GM21423 (cell line): ENCODE measurements at regions not wholly inside any gene's neighbourhood (a gene's known extent, or its start where the extent isn't known, plus 50 kb on each side); places are given as distances from the start of the nearest gene placed in this dataset.
"Not testable (repeated sequence)": the region's sequence is repeated elsewhere in the genome, so short reads cannot be mapped to it uniquely, and the experiment has no call there.

Experiments
- ATAC-seq: cut with Tn5 transposase; IDR thresholded peaks from one replicate; pipeline ENCODE4 v1.9.1; 2021; ENCODE audit warnings: mild to moderate bottlenecking, moderate library complexity; ENCODE audit not compliant: unreplicated experiment

DNA sequence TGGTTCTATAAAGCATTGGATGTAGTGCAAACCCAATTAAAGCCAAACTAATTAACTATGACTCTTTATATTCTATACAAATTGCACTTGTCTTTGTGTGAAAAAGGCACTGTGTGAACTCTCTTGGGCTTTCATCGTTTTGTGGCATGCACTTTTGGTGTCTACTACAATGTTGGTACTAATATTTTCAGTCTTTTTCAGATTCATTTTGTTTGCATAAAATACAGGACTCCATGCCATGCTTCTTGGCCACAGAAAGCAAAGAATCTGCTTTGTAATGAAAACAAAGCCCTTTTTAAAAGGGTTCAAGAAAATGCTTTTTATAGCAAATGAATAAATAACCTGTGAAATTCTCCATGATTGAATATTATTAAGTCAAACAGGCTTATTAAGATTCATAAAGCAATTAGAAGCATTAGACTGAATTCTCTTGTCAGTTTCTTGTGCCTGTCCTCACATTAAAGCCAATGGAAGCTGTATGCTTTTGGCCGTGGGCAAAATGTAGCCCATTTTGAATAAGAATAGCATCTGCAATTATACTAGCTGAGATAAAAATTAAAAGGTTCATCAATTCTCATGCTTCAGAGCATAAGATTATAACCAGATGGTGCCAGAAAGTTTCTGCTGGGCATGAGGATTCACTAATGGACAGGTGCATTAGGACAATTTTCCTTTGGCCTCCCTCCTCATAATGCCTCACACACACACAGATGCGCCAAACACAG lies 1665.2 kb downstream of the SUCLG1 start:
- ATAC-seq, result no peak

DNA sequence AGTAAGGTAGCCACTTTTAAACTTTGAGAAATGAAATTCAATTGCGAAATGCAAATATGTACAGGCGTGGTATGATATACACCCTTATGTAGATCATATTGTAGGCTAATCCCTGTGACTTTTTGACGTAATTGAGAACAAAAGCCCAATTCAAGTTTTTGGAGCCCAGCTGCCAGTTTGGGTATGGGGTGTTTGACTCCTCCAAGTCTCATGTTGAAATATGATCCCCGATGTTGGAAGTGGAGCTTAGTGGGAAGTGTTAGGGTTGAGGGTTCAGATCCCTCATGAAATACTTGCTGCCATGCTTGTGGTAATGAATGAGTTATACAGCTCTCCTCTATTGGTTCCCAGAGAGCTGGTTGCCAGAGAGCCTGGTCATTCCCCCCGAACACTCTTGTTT lies 1666.8 kb downstream of the SUCLG1 start:
- ATAC-seq, result no peak

DNA sequence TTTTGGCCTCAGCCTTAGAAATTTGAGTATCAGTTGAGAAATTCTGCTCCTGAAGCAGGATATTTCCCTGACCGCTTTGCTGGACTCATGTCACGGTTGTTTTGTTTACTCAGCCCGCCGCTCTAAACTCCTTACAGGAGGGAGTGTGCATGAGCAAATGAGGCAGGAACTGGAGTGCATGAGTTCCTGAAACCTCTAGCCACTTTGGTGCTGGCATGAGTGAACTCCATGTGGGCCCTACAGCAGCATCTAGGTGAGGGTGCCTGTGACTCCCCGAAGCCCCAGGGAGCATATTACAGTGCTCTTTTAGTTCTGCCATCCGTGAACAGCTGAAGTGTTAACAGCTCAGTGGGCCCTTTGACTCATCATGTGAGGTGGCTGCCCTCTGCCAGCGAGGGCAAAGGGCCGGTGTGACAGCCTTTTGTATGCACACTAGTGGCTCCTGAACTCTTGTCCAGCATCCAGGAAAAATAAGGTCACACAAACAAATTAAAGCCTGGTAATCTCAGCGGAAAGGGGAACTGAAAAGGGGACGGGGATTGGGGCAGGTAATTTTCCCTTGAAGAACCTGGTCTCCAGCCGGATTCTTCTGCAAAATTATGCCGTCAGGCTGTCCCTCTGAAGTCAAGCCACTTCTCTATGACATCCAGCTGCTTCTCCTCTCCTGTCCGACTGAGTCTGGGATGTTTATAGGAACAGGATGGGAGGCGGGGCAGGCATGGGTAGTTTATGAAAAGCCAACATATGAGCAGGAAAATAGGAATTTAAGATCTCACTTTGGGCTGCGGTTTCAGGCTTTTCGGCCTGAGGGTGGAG lies 1668.7 kb downstream of the SUCLG1 start:
- ATAC-seq, result no peak

DNA sequence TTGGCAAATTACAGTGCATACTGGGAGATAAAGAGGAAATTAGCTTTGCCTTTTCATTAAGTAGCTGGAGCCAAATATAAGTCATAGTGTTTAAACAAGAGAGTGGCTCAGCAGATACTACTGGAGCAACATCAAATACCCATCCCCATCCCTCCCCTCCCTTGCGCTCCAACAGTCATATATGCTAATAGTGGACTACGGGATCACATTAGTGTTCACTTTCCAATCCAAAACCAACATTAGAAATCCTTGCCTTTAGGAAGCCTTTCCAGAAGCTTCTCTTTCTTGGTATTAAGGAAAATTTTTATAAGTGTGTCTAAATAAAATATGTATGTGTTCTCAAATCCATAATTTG lies 1669.3 kb downstream of the SUCLG1 start:
- no peak for ATAC-seq

DNA sequence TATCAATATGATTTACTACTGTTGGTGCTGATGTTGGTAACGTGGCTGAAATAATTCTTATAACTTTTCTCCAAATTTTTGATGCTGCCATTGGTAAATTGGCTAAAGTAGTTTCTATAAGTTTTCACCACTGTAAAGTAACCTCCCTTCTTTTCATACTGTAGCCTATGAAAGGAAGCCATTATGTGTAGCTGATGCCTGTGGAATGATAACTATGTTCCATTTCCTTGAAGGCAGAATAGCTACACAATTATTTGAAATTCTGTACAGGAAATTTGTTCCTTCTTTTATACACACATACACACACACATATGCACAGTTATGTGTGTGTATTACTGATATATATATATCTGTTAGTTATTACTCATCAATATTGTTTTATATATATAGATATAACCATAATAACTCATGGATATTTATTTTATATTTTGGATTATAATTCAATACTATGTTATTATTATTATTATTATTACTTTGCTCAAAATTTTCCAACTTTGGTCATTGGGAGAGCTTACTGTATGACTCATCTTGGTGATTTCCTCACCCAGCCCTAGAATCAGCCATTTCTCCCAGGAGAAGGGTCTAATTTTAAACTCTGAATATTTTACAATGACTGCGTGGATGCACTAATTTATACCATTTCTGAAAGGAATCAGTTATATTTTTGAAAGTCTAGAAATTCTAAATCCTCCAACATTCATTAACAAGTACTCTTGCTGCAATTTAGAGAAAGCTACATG lies 1677.7 kb downstream of the SUCLG1 start:
- ATAC-seq, result no peak

DNA sequence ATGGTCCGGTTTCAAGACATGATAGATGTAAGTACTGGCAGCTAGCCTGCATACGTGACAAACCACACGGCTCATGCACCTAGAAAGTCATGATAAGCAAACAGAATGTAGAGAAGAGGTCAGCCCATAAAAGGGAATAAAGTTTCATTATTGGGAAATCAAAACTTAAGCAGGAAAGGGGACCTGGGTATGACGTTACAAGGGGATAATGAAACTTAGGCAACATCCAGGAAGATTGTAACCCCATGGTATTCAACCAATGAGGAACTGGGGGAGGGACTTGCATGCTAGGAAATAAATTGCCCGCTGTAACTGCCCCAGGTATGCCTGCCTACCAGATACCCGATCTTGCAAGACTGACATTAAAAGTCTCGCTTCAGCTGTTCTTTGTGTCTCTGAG lies 1679.0 kb downstream of the SUCLG1 start:
- ATAC-seq, result no peak

DNA sequence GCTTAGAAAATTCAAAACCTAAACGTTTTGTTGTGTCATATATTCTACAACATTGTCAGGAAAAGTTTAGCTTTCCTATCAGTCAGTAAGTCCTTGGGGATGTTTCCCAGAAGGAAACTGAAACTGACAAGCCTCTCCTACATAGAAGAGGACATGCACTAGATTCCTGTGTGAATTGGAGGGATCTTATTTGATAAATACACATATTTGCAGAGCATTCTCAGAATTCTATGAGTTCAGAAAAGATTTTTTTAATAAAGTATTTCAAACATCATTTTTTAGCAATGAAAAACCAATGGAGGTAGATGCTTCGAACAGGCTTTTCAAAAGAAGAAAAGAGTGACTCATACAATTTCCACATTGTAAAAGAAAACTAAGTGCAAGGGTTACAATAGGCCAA lies 1706.7 kb downstream of the SUCLG1 start:
- ATAC-seq, result no peak

DNA sequence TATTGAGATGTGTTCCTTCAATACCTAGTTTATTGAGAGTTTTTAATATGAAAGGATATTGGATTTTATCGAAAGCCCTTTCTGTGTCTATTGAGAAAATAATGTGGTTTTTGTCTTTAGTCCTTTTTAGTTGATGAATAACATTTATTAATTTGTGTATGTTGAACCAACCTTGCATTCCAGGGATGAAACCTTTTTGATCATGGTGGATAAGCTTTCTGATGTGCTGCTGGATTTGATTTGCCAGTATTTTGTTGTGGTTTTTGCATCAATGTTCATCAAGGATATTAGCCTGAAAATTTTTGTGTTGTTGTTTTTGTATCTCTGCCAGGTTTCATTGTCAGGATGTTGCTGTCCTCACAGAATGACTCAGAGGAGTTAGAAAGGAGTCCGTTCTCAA lies 1710.4 kb downstream of the SUCLG1 start:
- ATAC-seq, result no peak

DNA sequence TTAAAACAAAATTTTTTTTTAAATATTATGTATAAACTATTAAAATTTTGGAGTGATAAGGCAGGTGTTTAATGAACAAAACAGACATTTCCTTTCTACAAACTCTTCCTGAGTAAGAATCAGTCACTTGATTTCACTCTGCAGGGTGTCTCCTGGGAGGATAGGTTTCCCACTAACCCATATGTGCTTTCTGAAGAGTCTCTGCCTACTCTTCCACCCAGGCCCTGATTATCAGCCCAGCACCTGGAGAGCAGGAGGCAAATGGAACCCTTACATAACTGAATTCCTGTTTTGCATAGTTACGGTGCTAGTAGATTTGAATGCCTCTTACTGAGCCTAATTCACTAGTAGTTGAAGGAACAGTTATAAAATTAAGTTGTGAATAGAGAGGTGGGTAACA lies 1718.6 kb downstream of the SUCLG1 start:
- no peak for ATAC-seq

DNA sequence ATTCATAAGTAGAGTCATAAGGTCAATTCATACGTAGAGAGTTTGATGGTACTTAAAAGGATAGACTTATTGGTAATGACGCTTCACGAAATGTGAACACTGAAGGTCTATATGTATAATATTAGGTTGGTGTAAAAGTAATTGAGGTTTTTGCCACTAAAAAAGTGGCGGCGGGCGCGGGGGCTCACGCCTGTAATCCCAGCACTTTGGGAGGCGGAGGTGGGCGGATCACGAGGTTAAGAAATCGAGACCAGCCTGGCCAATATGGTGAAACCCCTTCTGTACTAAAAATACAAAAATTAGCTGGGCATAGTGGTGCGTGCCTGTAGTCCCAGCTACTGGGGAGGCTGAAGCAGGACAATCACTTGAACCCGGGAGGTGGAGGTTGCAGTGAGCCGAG lies 1721.1 kb downstream of the SUCLG1 start:
- not testable (repeated sequence) for ATAC-seq

DNA sequence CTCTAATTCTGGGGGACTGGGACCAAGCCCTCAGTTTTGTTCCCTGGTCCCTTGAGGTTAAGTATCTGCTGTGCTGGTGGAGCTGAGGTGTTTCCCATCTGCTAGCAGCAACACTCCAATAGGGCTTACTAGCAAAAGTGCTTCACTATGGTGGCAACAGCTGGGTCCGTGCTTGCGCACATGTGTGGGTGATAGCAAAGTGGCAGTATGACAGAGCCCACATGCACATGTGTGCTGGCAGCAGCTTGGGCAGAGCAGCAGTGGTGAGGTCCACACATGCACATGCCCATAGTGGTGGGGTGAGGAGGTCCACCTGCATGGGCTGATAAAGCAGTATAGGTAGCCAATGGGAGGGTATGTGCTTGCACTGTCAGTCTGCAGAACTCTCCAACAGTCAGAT lies 1723.7 kb downstream of the SUCLG1 start:
- ATAC-seq, result no peak

DNA sequence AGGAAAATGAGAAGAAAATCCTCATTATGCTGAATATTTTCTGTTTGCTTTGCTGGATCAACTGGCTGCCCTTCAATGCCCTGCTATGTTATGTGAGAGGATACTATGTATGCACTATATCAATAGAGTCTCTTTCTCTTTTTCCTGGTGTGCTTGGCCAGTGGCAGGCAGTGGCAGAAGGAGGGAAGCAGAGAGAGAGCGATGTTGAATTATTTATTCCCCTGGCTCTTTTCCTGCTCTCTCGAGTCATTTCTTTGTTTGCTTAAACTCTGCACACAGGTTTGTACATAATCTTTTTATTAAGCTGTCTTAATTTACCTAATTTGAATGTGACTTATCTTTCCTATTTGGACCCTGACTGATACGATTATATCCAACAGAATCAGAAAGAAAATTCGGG lies 1727.3 kb downstream of the SUCLG1 start:
- ATAC-seq, result no peak

DNA sequence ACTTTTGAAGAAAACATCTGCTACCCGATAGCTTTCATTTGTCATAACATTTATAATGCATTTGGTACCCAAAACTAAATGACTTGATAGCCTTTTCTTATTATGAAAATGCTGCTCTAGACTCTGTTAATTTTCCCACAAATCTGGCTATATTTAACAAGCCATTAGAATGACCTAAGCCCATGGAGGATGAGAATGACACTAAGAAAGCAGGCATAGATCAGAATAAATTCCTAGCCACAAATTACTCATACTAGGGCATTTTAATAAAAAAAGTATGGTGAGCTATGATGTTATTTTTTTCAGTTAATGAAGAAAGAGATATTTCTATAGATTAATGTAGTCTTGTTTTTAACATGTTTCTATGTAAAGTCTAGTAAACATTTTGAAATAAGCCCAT lies 1728.3 kb downstream of the SUCLG1 start:
- ATAC-seq, result no peak

DNA sequence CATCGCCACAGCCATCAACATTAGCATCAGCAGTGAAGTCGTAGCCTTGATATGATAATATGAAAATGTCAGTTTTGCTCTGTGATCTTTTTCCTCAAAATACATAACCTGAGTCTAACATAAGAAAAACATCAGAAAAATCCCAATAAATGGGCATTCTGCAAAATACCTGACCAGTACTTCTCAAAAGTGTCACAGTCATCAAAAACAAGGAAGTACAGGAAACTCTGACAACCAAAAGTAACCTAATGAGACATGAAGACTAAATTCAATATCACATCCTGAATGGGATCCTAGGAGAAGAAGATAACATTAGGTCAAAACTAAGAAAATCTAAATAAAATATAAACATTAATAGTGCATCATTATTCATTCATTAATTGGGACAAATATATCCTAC lies 1731.0 kb downstream of the SUCLG1 start:
- no peak for ATAC-seq

DNA sequence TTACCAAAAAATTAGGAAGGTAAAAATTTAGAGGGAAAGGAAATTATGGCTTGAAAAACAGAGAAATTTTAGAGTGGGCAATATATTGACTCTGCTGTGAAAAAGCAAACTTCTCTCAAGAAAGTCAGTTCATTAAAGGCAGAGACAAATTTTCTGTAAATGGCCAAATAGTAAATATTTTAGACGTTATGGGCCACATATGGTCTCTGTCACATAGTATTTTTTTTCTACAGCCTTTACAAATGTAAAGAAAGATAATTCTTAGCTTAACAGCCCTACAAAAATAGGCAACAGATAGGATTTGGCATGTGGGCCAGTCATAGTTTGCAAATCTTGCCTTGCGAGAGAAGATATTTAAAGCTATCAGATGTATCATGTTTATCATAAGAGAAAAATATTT lies 1750.4 kb downstream of the SUCLG1 start:
- no peak for ATAC-seq

DNA sequence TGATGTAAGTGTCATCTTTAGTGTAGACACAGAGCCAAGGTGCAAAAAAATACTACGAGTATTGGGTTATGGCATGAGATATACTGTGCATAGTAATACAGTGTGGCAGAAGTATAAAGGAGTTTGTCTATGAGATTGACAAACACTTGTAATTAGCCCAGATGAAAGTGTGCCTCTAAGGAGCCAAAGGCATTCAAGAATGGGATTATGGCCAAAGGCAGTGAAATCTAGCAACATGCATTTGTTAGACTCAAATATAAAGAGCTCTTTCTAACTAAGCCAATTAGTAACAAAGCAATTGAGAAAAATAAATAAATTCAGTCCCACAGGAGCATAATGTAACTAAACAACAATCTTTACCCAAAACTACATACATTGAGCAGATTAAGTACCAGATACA lies 1761.8 kb downstream of the SUCLG1 start:
- no peak for ATAC-seq

DNA sequence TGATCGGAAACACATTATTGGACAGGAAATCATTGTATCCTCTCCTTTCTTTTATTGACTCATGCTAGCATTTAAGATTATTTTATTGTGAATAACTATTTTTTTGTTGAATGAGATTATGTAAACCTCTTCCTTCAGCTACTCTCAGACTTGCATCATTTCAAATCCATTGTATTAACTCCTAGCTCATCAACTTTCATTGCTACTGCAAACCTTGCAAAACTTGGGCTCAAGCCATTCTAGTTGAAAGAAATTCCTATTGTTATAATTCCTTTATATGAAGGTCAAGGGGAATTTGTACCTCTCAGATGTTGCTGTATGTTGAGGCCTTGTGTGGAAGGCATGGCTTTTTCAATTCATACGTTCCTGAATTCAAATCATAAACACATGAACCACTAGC lies 1764.6 kb downstream of the SUCLG1 start:
- ATAC-seq, result no peak

DNA sequence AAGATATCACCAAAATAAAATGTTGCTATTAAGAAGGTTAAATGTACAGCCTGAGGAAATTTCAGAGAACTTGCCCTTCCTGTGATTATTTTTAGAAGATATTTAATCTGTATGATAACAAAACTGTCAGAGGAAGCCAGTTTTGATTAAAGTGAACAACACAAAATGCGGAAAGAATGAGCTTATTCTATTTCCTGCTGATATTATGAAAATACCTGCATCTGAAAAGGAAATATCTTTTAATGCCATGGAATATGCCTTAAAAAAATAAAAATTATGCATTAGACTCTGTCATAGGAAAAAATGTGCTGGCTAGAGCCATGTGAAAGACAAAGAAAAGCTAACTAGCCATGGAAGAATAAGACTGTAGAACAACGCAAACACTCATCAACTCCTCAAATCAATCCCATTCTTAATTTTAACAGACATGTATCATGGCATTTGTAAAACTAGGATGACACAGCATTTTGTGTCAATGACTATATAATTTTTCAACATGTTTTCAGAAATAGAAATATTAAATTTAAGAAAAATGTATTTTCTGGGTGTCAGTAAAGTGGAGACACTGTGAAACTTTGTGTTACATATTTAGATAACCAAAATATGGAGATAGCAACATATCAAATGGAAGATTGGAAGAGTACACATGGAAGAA lies 1768.2 kb downstream of the SUCLG1 start:
- no peak for ATAC-seq

DNA sequence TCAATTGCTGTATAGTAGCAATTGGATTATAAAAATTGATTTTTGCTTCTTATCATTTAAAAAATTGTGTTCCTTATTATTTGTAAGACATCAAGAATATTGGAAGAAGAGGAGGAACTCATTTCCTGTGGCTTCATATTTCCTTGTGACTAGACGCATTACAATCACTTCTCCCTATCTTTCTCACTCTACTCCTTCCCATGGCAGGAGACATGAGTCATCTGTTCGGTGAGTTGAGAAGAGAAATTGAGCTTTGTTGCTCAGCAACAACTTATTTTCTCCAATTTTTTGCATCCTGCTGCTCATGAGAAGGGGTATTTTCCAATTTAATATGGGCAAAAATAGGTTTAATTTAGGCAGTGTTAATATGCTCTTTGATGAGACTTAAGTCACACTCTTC lies 1783.9 kb downstream of the SUCLG1 start:
- ATAC-seq, result no peak

DNA sequence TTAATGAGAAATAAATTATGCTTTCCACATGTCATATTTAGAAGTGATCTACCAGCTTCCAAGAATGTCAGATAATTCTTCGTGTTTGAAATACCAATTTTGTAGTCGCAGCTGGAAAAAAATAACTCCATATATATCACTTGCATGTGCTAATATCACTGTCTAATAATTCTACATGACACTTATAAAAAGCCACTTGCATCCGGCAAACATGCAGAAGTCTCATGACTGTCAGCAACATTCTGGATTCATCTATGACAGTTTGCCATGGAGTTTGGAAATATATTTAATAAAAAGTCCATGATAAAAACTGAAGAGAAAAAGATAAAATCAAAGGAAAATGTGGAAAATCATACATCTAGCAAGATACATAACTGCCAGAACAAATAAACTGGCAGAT lies 1784.4 kb downstream of the SUCLG1 start:
- no peak for ATAC-seq

DNA sequence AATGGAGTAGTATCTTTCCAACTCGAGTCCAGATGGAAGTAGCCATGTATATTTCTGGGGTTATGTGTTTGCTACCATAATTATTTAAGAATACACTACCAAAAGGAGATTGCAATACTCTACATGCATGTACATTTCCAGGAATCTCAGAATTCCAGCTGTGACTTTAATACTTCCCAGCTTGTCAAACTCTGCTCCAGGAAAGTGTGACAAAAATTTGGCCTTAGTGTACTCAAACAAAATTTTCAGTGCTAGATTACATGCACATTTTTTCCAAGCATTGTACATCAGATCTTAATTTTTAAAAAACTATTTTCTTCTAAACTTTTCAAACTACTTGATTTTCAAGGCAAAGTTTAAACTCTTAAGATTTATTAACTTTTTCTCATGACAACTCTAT lies 1791.6 kb downstream of the SUCLG1 start:
- ATAC-seq, result no peak
